HUES6 (cell line): ENCODE measurements at regions not wholly inside any gene's neighbourhood (a gene's known extent, or its start where the extent isn't known, plus 50 kb on each side); places are given as distances from the start of the nearest gene placed in this dataset.

Experiments
- H3K27ac ChIP-seq: 2 replicates; pipeline ENCODE4 v1.7.0; 2013; ENCODE audit warnings: low read depth, mild to moderate bottlenecking, low read length, inconsistent platforms
- H3K27me3 ChIP-seq: 2 replicates; pipeline ENCODE4 v1.6.1; 2013; ENCODE audit warnings: low read length; ENCODE audit not compliant: control insufficient read depth, insufficient read depth
- H3K36me3 ChIP-seq: 2 replicates; pipeline ENCODE4 v1.6.1; 2013; ENCODE audit warnings: low read length; ENCODE audit not compliant: control insufficient read depth, insufficient read depth
- H3K4me1 ChIP-seq: 2 replicates; pipeline ENCODE4 v1.6.1; 2013; ENCODE audit warnings: low read length; ENCODE audit not compliant: control insufficient read depth, insufficient read depth
- H3K4me3 ChIP-seq: 2 replicates; pipeline ENCODE4 v1.5.1; 2013; ENCODE audit warnings: low read depth, low read length
- H3K9ac ChIP-seq: one replicate; pipeline ENCODE4 v1.6.1; 2013; ENCODE audit warnings: mild to moderate bottlenecking, low read length
- H3K9me3 ChIP-seq: 2 replicates; pipeline ENCODE4 v1.6.1; 2013; ENCODE audit warnings: low read depth, low read length; ENCODE audit not compliant: control insufficient read depth, insufficient read depth

DNA sequence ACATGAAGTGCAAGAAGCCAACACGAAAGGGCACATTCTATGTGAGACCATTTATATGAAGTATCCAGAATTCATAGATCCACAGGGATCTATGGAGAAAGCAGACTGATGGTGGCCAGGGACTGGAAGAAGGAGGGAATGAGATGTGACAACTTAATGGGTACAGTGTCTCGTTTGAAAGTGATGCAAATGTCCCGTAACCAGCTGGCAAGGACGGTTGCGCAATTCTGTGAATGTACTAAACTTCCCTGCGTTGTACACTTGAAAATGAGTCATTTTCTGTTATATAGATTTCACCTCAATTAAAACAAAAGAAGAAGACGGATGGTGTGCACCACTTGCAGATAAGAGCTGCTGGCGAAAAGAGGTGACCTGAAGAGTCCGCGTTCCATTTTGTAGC, 861.1 kb downstream of the TYW1 start:
- Histone ChIP-seq H3K36me3 (no peaks in the 10 kb centered on the region), H3K27me3 (no peaks in the 10 kb centered on the region), H3K4me3 (no peak overlapping the region), H3K27ac (no peak overlapping the region), H3K9ac (no peak overlapping the region), H3K4me1 (no peaks in the 10 kb centered on the region), H3K9me3 (peaks cover 19% of the 10 kb centered on the region)

DNA sequence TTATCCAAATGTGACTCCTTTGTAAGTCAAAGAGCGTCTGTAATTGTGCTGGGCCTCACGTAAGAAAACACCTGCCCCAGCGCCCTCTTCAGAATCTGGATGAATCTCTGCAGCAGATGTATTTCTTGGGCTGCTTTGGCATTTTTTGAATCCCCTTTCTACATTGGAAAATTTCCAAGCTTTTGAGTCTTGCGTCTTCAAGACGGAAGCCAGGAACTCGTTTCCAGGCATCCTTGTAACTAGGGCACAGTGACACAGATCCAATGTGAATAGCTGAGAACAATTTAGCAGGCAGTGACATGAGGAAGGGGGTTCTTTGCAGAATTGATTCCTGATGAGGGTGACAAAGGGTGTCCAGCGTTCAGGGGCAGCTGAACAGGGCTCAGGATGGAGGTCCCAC, 862.3 kb downstream of the TYW1 start:
- Histone ChIP-seq H3K27me3 (no peaks in the 10 kb centered on the region), H3K27ac (no peak overlapping the region), H3K4me1 (no peaks in the 10 kb centered on the region), H3K9me3 (peaks cover 23% of the 10 kb centered on the region), H3K9ac (no peak overlapping the region), H3K36me3 (no peaks in the 10 kb centered on the region), H3K4me3 (no peak overlapping the region)

DNA sequence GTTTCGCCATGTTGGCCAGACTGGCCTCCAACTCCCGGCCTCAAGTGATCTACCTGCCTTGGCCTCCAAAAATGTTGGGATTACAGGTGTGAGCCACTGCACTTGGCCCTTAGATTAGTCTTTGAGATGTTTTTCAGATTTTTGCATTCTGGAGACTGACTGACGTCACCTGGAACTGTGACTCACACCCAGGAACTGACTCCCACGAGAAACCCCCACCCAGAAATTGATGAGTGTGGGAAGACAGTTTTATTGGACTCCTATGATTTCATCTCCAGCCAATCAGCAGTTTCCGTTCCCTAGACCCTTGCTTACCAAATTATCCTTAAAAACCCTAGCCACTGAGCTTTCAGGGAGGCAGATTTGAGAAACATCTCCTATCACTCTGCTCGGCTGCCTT, 867.3 kb downstream of the TYW1 start:
- Histone ChIP-seq H3K36me3 (no peaks in the 10 kb centered on the region), H3K4me3 (no peak overlapping the region), H3K27me3 (no peaks in the 10 kb centered on the region), H3K4me1 (no peaks in the 10 kb centered on the region), H3K9ac (no peak overlapping the region), H3K27ac (no peak overlapping the region), H3K9me3 (peaks cover 23% of the 10 kb centered on the region)

DNA sequence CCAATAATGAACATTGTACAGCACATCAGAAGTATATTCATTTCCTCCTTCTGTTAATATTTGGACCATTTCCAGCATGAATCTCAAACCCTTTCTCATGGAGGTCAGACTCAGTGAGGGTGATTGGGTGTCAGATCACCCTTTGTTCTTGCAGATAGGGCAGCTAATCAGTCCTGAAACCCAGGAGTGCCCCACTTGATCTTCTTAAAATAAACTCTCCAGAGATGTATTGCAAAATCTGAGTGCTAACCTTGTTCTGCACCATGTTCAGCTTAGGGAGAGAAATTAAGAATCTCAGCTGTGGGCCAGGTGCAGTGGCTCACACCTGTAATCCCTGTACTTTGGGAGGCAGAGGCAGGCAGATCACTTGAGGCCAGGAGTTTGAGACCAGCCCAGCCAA, 869.4 kb downstream of the TYW1 start:
- no peaks in the 10 kb centered on the region for H3K4me1 ChIP-seq
- no peaks in the 10 kb centered on the region for H3K27me3 ChIP-seq
- H3K9ac ChIP-seq: no peak overlapping the region
- H3K9me3 ChIP-seq: peaks cover 20% of the 10 kb centered on the region
- no peak overlapping the region for H3K4me3 ChIP-seq
- no peak overlapping the region for H3K27ac ChIP-seq
- H3K36me3 ChIP-seq: no peaks in the 10 kb centered on the region

DNA sequence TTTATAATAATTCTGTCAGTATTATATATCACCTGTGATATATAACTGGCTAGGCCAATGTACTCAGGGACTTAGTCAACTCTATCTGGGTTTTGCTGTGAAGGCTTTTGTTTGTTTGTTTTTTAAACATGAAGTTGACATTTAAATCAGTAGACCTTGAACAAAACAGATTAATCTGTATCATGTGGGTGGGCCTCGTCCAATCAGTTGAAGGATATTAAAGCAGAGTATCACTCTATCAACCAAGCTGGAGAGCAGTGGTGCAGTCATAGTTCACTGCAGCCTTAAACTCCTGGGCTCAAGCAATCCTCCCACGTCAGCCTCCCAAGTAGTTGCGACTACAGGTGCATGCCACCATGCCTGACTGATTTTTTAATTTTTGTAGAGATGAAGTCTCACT, 870.2 kb downstream of the TYW1 start:
- no peaks in the 10 kb centered on the region for H3K4me1 ChIP-seq
- H3K9me3 ChIP-seq: peaks cover 13% of the 10 kb centered on the region
- no peaks in the 10 kb centered on the region for H3K27me3 ChIP-seq
- H3K9ac ChIP-seq: no peak overlapping the region
- no peaks in the 10 kb centered on the region for H3K36me3 ChIP-seq
- H3K27ac ChIP-seq: no peak overlapping the region
- no peak overlapping the region for H3K4me3 ChIP-seq

DNA sequence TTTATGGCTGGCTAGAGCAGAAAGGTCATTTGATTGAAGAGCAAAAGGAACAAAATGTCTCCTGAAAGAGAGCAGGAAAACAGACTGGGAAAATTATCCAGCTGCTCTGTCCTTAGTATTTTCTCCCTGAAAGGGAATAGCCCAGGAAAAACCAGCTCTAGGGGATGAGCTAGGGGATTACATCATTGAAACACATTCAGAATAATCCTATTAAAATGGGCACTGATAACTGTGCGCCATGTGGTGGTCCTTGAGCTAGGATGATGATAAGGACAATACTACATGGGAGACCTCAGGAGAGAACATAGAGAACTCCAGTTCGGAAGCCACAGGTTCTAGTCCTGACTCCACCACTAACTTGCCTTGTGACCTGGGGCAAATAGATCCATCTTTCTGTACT, 873.8 kb downstream of the TYW1 start:
- no peak overlapping the region for H3K27ac ChIP-seq
- H3K9ac ChIP-seq: no peak overlapping the region
- H3K36me3 ChIP-seq: no peaks in the 10 kb centered on the region
- H3K9me3 ChIP-seq: no peaks in the 10 kb centered on the region
- no peak overlapping the region for H3K4me3 ChIP-seq
- no peaks in the 10 kb centered on the region for H3K27me3 ChIP-seq
- H3K4me1 ChIP-seq: no peaks in the 10 kb centered on the region

DNA sequence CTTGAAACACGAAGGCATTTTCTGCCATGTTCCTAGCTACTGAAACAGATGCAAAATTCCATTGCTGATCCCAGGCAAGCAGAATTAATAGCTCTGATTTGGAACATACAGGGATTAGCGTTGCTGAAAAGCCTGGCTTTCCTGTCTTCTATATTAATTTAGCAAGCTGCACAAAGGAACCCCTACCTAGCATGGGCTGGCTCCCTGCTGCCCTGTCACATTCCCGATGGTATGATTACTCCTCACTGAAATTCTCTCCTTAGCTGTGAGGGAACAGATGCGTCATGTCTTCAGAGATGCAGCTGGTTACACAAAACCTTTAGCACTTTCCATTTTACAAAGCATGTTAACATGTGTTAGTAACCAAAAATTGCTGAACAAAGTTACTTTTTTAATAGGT, 878.9 kb downstream of the TYW1 start:
- Histone ChIP-seq H3K9me3 (0 out of 2 replicates have a peak, but pooled peaks cover 2% of the 10 kb centered on the region), H3K9ac (no peak overlapping the region), H3K4me3 (no peak overlapping the region), H3K36me3 (no peaks in the 10 kb centered on the region), H3K27ac (no peak overlapping the region), H3K27me3 (no peaks in the 10 kb centered on the region), H3K4me1 (no peaks in the 10 kb centered on the region)

DNA sequence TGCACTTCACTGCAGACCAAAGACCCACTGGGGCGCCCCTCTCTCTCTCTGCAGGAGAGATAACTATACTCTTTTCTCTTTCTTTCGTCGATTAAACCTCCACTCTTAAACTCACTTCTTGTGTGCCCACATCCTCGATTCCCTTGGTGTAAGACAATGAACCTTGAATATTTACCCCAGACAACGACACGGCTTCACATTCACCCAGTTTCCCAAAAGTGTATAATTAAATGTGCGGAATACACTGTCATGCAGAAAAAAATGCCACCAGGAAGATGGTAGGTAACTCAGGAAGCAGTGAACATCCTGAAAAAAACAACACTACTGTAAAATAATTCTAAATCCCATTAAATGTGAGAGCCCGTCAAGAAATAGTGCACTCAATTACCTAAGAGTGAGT, 882.2 kb downstream of the TYW1 start:
- Histone ChIP-seq H3K9me3 (0 out of 2 replicates have a peak, but pooled peaks cover 2% of the 10 kb centered on the region), H3K4me3 (no peak overlapping the region), H3K27ac (no peak overlapping the region), H3K36me3 (no peaks in the 10 kb centered on the region), H3K27me3 (no peaks in the 10 kb centered on the region), H3K9ac (no peak overlapping the region), H3K4me1 (no peaks in the 10 kb centered on the region)

DNA sequence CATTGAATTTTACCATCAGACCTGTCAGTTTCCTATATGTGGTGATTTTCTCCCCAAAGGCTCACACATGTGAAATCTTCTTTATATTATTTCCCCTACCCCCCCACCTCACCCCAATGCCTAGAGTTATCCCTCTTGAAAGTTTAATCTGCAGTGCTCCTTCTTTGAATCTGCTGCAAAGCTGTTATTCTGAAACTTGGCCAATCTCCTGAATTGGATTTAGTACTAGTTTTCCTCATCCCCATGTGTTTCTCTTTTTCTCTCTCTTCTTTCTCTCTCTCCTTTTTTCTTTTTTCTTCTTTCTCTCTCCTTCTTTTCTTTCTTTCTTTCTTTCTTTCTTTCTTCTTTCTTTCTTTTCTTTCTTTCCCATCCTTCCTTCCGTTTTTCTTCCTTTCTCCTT, 886.2 kb downstream of the TYW1 start:
- Histone ChIP-seq H3K4me1 (no peaks in the 10 kb centered on the region), H3K36me3 (no peaks in the 10 kb centered on the region), H3K4me3 (no peak overlapping the region), H3K9ac (no peak overlapping the region), H3K27ac (no peak overlapping the region), H3K27me3 (no peaks in the 10 kb centered on the region), H3K9me3 (peaks cover 24% of the 10 kb centered on the region)

DNA sequence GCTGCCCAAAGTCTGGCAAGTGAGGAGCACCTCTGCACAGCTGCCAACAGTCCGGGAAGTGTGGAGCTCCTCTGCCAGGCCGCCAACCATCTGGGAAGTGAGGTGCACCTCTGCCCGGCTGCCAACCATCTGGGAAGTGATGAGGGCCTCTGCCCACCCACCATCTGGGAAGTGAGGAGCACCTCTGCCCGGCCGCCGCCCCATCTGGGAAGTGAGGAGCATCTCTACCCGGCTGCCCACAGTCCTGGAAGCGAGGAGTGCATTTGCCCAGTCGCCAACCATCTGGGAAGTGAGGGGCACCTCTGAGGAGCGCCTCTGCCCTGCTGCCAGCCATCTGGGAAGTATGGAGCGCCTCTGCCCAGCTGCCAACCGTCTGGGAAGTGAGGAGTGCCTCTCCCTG, 893.7 kb downstream of the TYW1 start:
- Histone ChIP-seq H3K9me3 (peaks cover 50% of the 10 kb centered on the region), H3K36me3 (no peaks in the 10 kb centered on the region), H3K27ac (no peak overlapping the region), H3K9ac (no peak overlapping the region), H3K27me3 (no peaks in the 10 kb centered on the region), H3K4me1 (no peaks in the 10 kb centered on the region), H3K4me3 (no peak overlapping the region)

DNA sequence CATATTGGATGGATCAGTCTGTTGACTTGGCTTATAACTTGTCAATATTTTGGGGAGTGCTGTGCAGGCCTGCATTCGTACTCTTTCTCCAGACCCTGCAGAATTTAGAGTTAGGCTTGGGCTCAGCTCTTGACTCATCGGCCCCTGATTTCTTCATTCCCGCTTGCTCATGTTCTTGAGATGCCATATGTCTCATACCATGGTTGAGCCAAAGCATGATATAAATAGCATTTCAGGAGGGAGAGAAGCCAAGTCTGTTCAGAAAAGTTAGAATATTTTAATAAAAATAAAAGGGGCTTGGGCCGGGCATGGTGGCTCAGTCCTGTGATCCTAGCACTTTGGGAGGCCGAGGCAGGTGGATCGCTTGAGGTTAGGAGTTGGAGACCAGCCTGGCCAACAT, 898.1 kb downstream of the TYW1 start:
- Histone ChIP-seq H3K9me3 (peaks cover 11% of the 10 kb centered on the region), H3K4me3 (no peak overlapping the region), H3K27me3 (no peaks in the 10 kb centered on the region)

DNA sequence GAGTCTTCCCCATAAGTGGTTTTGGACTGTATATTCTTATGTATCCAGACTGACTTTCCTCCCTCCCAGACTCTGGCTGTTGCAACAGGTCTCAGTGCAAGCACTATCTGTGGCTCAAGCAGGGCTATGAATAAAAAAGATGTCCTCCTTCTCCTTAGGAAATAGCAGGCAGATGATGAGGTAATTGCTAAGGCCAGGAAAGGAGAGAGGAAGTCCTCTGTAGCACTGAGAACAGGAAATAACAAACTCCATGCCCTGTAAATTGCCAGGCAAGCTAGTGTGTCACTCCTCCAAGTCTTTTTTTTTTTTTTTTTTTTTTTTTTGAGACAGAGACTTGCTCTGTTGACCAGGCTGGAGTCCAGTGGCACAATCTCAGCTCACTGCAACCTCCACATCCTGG, 900.1 kb downstream of the TYW1 start:
- no peak overlapping the region for H3K27ac ChIP-seq
- H3K36me3 ChIP-seq: no peaks in the 10 kb centered on the region
- no peaks in the 10 kb centered on the region for H3K4me1 ChIP-seq
- no peaks in the 10 kb centered on the region for H3K27me3 ChIP-seq
- H3K4me3 ChIP-seq: no peak overlapping the region
- H3K9me3 ChIP-seq: no peaks in the 10 kb centered on the region
- no peak overlapping the region for H3K9ac ChIP-seq

More for the DNA sequence above, 898.1 kb downstream of the TYW1 start:
- Histone ChIP-seq H3K27ac (no peak overlapping the region), H3K36me3 (no peaks in the 10 kb centered on the region), H3K9ac (no peak overlapping the region), H3K4me1 (no peaks in the 10 kb centered on the region)
